Activated naive CD4-positive, alpha-beta T cell treated with anti-CD3 and anti-CD28 coated beads for 36 hours (primary cell): ENCODE measurements at regions not wholly inside any gene's neighbourhood (a gene's known extent, or its start where the extent isn't known, plus 50 kb on each side); places are given as distances from the start of the nearest gene placed in this dataset.

Experiments
- CTCF ChIA-PET: fragments of 350-600 bp; sonication (Branson Sonifier 250); formaldehyde crosslinking; loops from one replicate; lab custom pipeline; 2021; ENCODE audit warnings: antibody characterized with exemption; lab: Charles Lee
- DNase-seq: peaks from one replicate; pipeline ENCODE4 v3.0.0-alpha.2; 2020
- H3K27ac Mint-ChIP-seq: one replicate; pipeline ENCODE4 v1.8.0; 2021; ENCODE audit warnings: mild to moderate bottlenecking, mixed read lengths
- H3K27me3 Mint-ChIP-seq: one replicate; pipeline ENCODE4 v1.8.0; 2021; ENCODE audit warnings: low read depth, mixed read lengths
- H3K36me3 Mint-ChIP-seq: one replicate; pipeline ENCODE4 v1.8.0; 2021; ENCODE audit warnings: low read depth, mixed read lengths
- H3K4me1 Mint-ChIP-seq: one replicate; pipeline ENCODE4 v1.8.0; 2021; ENCODE audit warnings: low read depth, mixed read lengths
- H3K4me3 Mint-ChIP-seq: one replicate; pipeline ENCODE4 v1.8.0; 2021; ENCODE audit warnings: mild to moderate bottlenecking, moderate library complexity, mixed read lengths
- H3K9me3 Mint-ChIP-seq: one replicate; pipeline ENCODE4 v1.8.0; 2021; ENCODE audit warnings: mixed read lengths
- intact Hi-C: fragments of 100-400 bp; cut with micrococcal nuclease; formaldehyde crosslinking; loops from one replicate; pipeline ENCODE4 v1.15.1; 2023

- no peak for DNase-seq
- H3K27me3 Mint-ChIP-seq, result no peaks in the 10 kb centered on the region
- H3K27ac Mint-ChIP-seq, result no peak overlapping the region
- no peaks in the 10 kb centered on the region for H3K4me1 Mint-ChIP-seq
- H3K9me3 Mint-ChIP-seq, result peaks cover 5% of the 10 kb centered on the region
- intact Hi-C loops, result no loop called here
- no peaks in the 10 kb centered on the region for H3K36me3 Mint-ChIP-seq
- CTCF ChIA-PET, result no interaction called here
- no peak overlapping the region for H3K4me3 Mint-ChIP-seq
Measured at GRCh38 chr4:180694875-180695274, 1548.3 kb upstream of the TENM3 start.

- Mint-ChIP-seq H3K4me1 (no peaks in the 10 kb centered on the region), H3K27me3 (no peaks in the 10 kb centered on the region), H3K36me3 (no peaks in the 10 kb centered on the region), H3K9me3 (peaks cover 5% of the 10 kb centered on the region), H3K4me3 (no peak overlapping the region), H3K27ac (no peak overlapping the region)
- intact Hi-C loops, result no loop called here
- CTCF ChIA-PET, result no interaction called here
- DNase-seq, result no peak
Measured at GRCh38 chr4:180695851-180696250, 1547.4 kb upstream of the TENM3 start.

GRCh38 chr4:180696460-180697092 is 1546.6 kb upstream of the TENM3 start:
- CTCF ChIA-PET, result no interaction called here
- H3K36me3 Mint-ChIP-seq, result no peaks in the 10 kb centered on the region
- no peak for DNase-seq

GRCh38 chr4:180698550-180699195 is 1544.5 kb upstream of the TENM3 start:
- DNase-seq, result no peak
- H3K27ac Mint-ChIP-seq, result no peak overlapping the region
- no peak overlapping the region for H3K4me3 Mint-ChIP-seq
- H3K36me3 Mint-ChIP-seq, result no peaks in the 10 kb centered on the region
- intact Hi-C loops, result no loop called here
- no peaks in the 10 kb centered on the region for H3K4me1 Mint-ChIP-seq
- peaks cover 4% of the 10 kb centered on the region for H3K9me3 Mint-ChIP-seq
- H3K27me3 Mint-ChIP-seq, result no peaks in the 10 kb centered on the region
- CTCF ChIA-PET, result no interaction called here

More at GRCh38 chr4:180696460-180697092, 1546.6 kb upstream of the TENM3 start:
- Mint-ChIP-seq H3K27ac (no peak overlapping the region), H3K9me3 (peaks cover 5% of the 10 kb centered on the region), H3K4me1 (no peaks in the 10 kb centered on the region), H3K4me3 (no peak overlapping the region), H3K27me3 (no peaks in the 10 kb centered on the region)
- intact Hi-C loops, result no loop called here

- no peak for DNase-seq
- Mint-ChIP-seq H3K36me3 (no peaks in the 10 kb centered on the region), H3K4me3 (no peak overlapping the region), H3K27ac (no peak overlapping the region), H3K27me3 (no peaks in the 10 kb centered on the region), H3K9me3 (peaks cover 9% of the 10 kb centered on the region), H3K4me1 (no peaks in the 10 kb centered on the region)
- intact Hi-C loops, result no loop called here
- CTCF ChIA-PET, result interaction anchor here (1.0 kb wide), 1 partner anchor 17 kb away, joined by 3 read pairs; no protein-coding TSS in a partner anchor
Measured at GRCh38 chr4:180706766-180707165, 1536.4 kb upstream of the TENM3 start.

- H3K4me3 Mint-ChIP-seq, result no peak overlapping the region
- H3K27me3 Mint-ChIP-seq, result no peaks in the 10 kb centered on the region
- H3K27ac Mint-ChIP-seq, result no peak overlapping the region
- no peak for DNase-seq
- intact Hi-C loops, result no loop called here
- no peaks in the 10 kb centered on the region for H3K4me1 Mint-ChIP-seq
- peaks cover 13% of the 10 kb centered on the region for H3K9me3 Mint-ChIP-seq
- H3K36me3 Mint-ChIP-seq, result no peaks in the 10 kb centered on the region
- CTCF ChIA-PET, result no interaction called here
Measured at GRCh38 chr4:180710628-180711337, 1532.4 kb upstream of the TENM3 start.

GRCh38 chr4:180717451-180718033 is 1525.7 kb upstream of the TENM3 start:
- no peaks in the 10 kb centered on the region for H3K4me1 Mint-ChIP-seq
- CTCF ChIA-PET, result no interaction called here
- H3K4me3 Mint-ChIP-seq, result no peak overlapping the region
- intact Hi-C loops, result no loop called here
- peaks cover 11% of the 10 kb centered on the region for H3K9me3 Mint-ChIP-seq
- DNase-seq, result no peak
- no peaks in the 10 kb centered on the region for H3K36me3 Mint-ChIP-seq
- H3K27me3 Mint-ChIP-seq, result no peaks in the 10 kb centered on the region
- no peak overlapping the region for H3K27ac Mint-ChIP-seq

GRCh38 chr4:180721356-180721755 is 1521.8 kb upstream of the TENM3 start:
- H3K4me1 Mint-ChIP-seq, result no peaks in the 10 kb centered on the region
- no peak overlapping the region for H3K27ac Mint-ChIP-seq
- CTCF ChIA-PET, result no interaction called here
- H3K9me3 Mint-ChIP-seq, result peaks cover 8% of the 10 kb centered on the region
- no peaks in the 10 kb centered on the region for H3K27me3 Mint-ChIP-seq
- H3K4me3 Mint-ChIP-seq, result no peak overlapping the region
- DNase-seq, result no peak
- no peaks in the 10 kb centered on the region for H3K36me3 Mint-ChIP-seq
- intact Hi-C loops, result no loop called here

- Mint-ChIP-seq H3K4me1 (no peaks in the 10 kb centered on the region), H3K27me3 (no peaks in the 10 kb centered on the region), H3K4me3 (no peak overlapping the region), H3K36me3 (no peaks in the 10 kb centered on the region), H3K9me3 (peaks cover 5% of the 10 kb centered on the region), H3K27ac (no peak overlapping the region)
- CTCF ChIA-PET, result no interaction called here
- intact Hi-C loops, result no loop called here
- no peak for DNase-seq
Measured at GRCh38 chr4:180726611-180727010, 1516.6 kb upstream of the TENM3 start.

GRCh38 chr4:180727478-180727877 is 1515.7 kb upstream of the TENM3 start:
- peaks cover 3% of the 10 kb centered on the region for H3K9me3 Mint-ChIP-seq
- no peaks in the 10 kb centered on the region for H3K27me3 Mint-ChIP-seq
- intact Hi-C loops, result no loop called here
- CTCF ChIA-PET, result no interaction called here
- H3K36me3 Mint-ChIP-seq, result no peaks in the 10 kb centered on the region
- no peak overlapping the region for H3K4me3 Mint-ChIP-seq
- no peak overlapping the region for H3K27ac Mint-ChIP-seq
- no peaks in the 10 kb centered on the region for H3K4me1 Mint-ChIP-seq
- DNase-seq, result no peak

GRCh38 chr4:180734753-180735432 is 1508.3 kb upstream of the TENM3 start:
- intact Hi-C loops, result no loop called here
- CTCF ChIA-PET, result no interaction called here
- DNase-seq, result no peak
- Mint-ChIP-seq H3K4me1 (no peaks in the 10 kb centered on the region), H3K27me3 (no peaks in the 10 kb centered on the region), H3K36me3 (no peaks in the 10 kb centered on the region), H3K9me3 (no peaks in the 10 kb centered on the region), H3K27ac (no peak overlapping the region), H3K4me3 (no peak overlapping the region)

GRCh38 chr4:180741703-180742102 is 1501.5 kb upstream of the TENM3 start:
- DNase-seq, result no peak
- CTCF ChIA-PET, result no interaction called here
- Mint-ChIP-seq H3K27me3 (no peaks in the 10 kb centered on the region), H3K27ac (no peak overlapping the region), H3K4me1 (no peaks in the 10 kb centered on the region), H3K36me3 (no peaks in the 10 kb centered on the region), H3K4me3 (no peak overlapping the region), H3K9me3 (no peaks in the 10 kb centered on the region)
- intact Hi-C loops, result no loop called here
